H1 (cell line): ENCODE measurements at regions not wholly inside any gene's neighbourhood (a gene's known extent, or its start where the extent isn't known, plus 50 kb on each side); places are given as distances from the start of the nearest gene placed in this dataset.
"Not testable (repeated sequence)": the region's sequence is repeated elsewhere in the genome, so short reads cannot be mapped to it uniquely, and the experiment has no call there.

ENCODE experiments used
- CTCF ChIA-PET: fragments of 300-600 bp; sonication (Branson Sonifier 250); formaldehyde crosslinking; loops from one replicate; lab custom pipeline; 2021; ENCODE audit not compliant: partially characterized antibody; lab: Charles Lee
- POLR2A ChIA-PET: fragments of 300-600 bp; sonication (Branson Sonifier 250); formaldehyde crosslinking; loops from one replicate; lab custom pipeline; 2021; ENCODE audit warnings: inconsistent platforms; ENCODE audit not compliant: partially characterized antibody; lab: Charles Lee
- DNase-seq, 2 experiments: peaks; one replicate each; pipeline versions ENCODE4 v3.0.0 to v3.0.0-alpha.2; 2010 to 2022; ENCODE audit warnings: low spot score in 2 of 2, low read depth in 1 of 2, mixed read lengths in 1 of 2
- FAIRE-seq: peaks from 2 replicates; lab custom pipeline; 2011; peaks lifted over from hg19 to GRCh38; lab: Jason Lieb, UNC
- H2AFZ ChIP-seq: 2 replicates; pipeline ENCODE4 v1.8.1; 2012; ENCODE audit warnings: low read length, inconsistent platforms
- H2AK5ac ChIP-seq: 2 replicates; pipeline ENCODE4 v1.6.1; 2013; ENCODE audit warnings: low read depth, low read length
- H2BK120ac ChIP-seq: replicated peaks from 2 replicates; pipeline ENCODE3; 2013; ENCODE audit warnings: low read depth, low read length, inconsistent platforms
- H2BK12ac ChIP-seq: 2 replicates; pipeline ENCODE4 v1.6.1; 2013; ENCODE audit warnings: low read depth, low read length
- H2BK15ac ChIP-seq: 2 replicates; pipeline ENCODE4 v1.6.1; 2013; ENCODE audit warnings: low read length
- H2BK20ac ChIP-seq: 2 replicates; pipeline ENCODE4 v1.6.1; 2013; ENCODE audit warnings: low read length
- H2BK5ac ChIP-seq: 2 replicates; pipeline ENCODE4 v1.6.1; 2013; ENCODE audit warnings: low read depth, low read length
- H3K14ac ChIP-seq: 2 replicates; pipeline ENCODE4 v1.6.1; 2013; ENCODE audit warnings: inconsistent platforms; ENCODE audit not compliant: insufficient read length
- H3K18ac ChIP-seq: 2 replicates; pipeline ENCODE4 v1.6.1; 2013; ENCODE audit warnings: low read length; ENCODE audit errors: extremely low read depth
- H3K23ac ChIP-seq: 2 replicates; pipeline ENCODE4 v1.6.1; 2013; ENCODE audit warnings: inconsistent platforms; ENCODE audit not compliant: insufficient read length
- H3K23me2 ChIP-seq: 2 replicates; pipeline ENCODE4 v1.6.1; 2013; ENCODE audit warnings: low read depth, low read length
- H3K27ac ChIP-seq: 2 replicates; pipeline ENCODE4 v1.6.1; 2011; ENCODE audit warnings: low read depth, low read length, inconsistent platforms
- H3K27me3 ChIP-seq, 4 experiments: replicated peaks in 1 of 4; 1 replicate in 1 of 4; 2 replicates in 3 of 4; pipeline versions ENCODE4 v1.6.1 to v1.8.1; 2011 to 2013; ENCODE audit warnings: low read length in 3 of 4, mild to moderate bottlenecking in 3 of 4, inconsistent platforms in 2 of 4, mixed read lengths in 2 of 4, moderate library complexity in 1 of 4; ENCODE audit not compliant: control insufficient read depth in 3 of 4, insufficient read depth in 3 of 4; ENCODE audit errors: extremely low read depth in 1 of 4
- H3K36me3 ChIP-seq, 4 experiments: 2 replicates each; pipeline versions ENCODE4 v1.6.1 to v1.8.1; 2011 to 2013; ENCODE audit warnings: mild to moderate bottlenecking in 4 of 4, low read length in 3 of 4, moderate library complexity in 2 of 4, control low read depth in 1 of 4, inconsistent platforms in 1 of 4; ENCODE audit not compliant: insufficient read depth in 4 of 4, control insufficient read depth in 2 of 4
- H3K4ac ChIP-seq: replicated peaks from 2 replicates; pipeline ENCODE3; 2013; ENCODE audit warnings: low read length, low read depth, mixed read lengths, inconsistent platforms; ENCODE audit not compliant: insufficient read length
- H3K4me1 ChIP-seq, 4 experiments: replicated peaks in 1 of 4; 1 replicate in 1 of 4; 2 replicates in 3 of 4; pipeline versions ENCODE4 v1.6.1 to v1.8.1; 2011 to 2013; ENCODE audit warnings: low read length in 3 of 4, inconsistent platforms in 2 of 4, mixed read lengths in 1 of 4; ENCODE audit not compliant: insufficient read depth in 4 of 4, control insufficient read depth in 3 of 4
- H3K4me2 ChIP-seq, 2 experiments: 2 replicates each; pipeline versions ENCODE4 v1.6.1 to v1.8.1; 2011 to 2013; ENCODE audit warnings: low read depth in 2 of 2, low read length in 2 of 2, control low read depth in 1 of 2, inconsistent platforms in 1 of 2, mild to moderate bottlenecking in 1 of 2; ENCODE audit not compliant: insufficient read depth in 1 of 2
- H3K4me3 ChIP-seq, 4 experiments: fragments of 200-600, 300-600 bp in 1 of 4; sonication (generic), shearing (Covaris generic), sonication (Bioruptor Twin) in 1 of 4; 2 replicates each; pipeline versions ENCODE4 v1.5.1 to v1.8.1; 2011 to 2016; ENCODE audit warnings: low read length in 4 of 4, low read depth in 3 of 4, control low read depth in 2 of 4, inconsistent platforms in 2 of 4, mild to moderate bottlenecking in 2 of 4, mixed read lengths in 1 of 4, moderate library complexity in 1 of 4; ENCODE audit not compliant: insufficient read depth in 2 of 4; ENCODE audit errors: extremely low read depth in 1 of 4
- H3K56ac ChIP-seq: replicated peaks from 2 replicates; pipeline ENCODE3; 2013; ENCODE audit warnings: low read depth, mild to moderate bottlenecking, mixed read lengths, low read length, inconsistent platforms; ENCODE audit not compliant: insufficient read length
- H3K79me1 ChIP-seq: 2 replicates; pipeline ENCODE4 v1.6.1; 2013; ENCODE audit warnings: low read depth, low read length, control low read depth
- H3K79me2 ChIP-seq, 2 experiments: 2 replicates each; pipeline versions ENCODE4 v1.6.1 to v1.8.1; 2012 to 2013; ENCODE audit warnings: low read length in 2 of 2, mild to moderate bottlenecking in 2 of 2, inconsistent platforms in 1 of 2; ENCODE audit not compliant: insufficient read depth in 2 of 2, control insufficient read depth in 1 of 2
- H3K9ac ChIP-seq, 4 experiments: replicated peaks in 1 of 4; 1 replicate in 1 of 4; 2 replicates in 3 of 4; pipeline versions ENCODE4 v1.6.1 to v1.8.1; 2011 to 2013; ENCODE audit warnings: low read depth in 3 of 4, low read length in 3 of 4, control low read depth in 2 of 4, mild to moderate bottlenecking in 2 of 4, moderate library complexity in 2 of 4, inconsistent platforms in 1 of 4; ENCODE audit errors: extremely low read depth in 1 of 4
- H3K9me3 ChIP-seq, 2 experiments: 2 replicates each; pipeline versions ENCODE4 v1.6.1 to v1.8.1; 2012 to 2013; ENCODE audit warnings: mild to moderate bottlenecking in 2 of 2, moderate library complexity in 2 of 2, control low read depth in 1 of 2, inconsistent platforms in 1 of 2, low read depth in 1 of 2, low read length in 1 of 2, mixed read lengths in 1 of 2; ENCODE audit not compliant: insufficient read depth in 2 of 2
- H4K20me1 ChIP-seq, 2 experiments: replicated peaks in 1 of 2; 2 replicates each; pipeline versions ENCODE3 to v1.8.1; 2011 to 2013; ENCODE audit warnings: inconsistent platforms in 2 of 2, low read length in 2 of 2, mild to moderate bottlenecking in 1 of 2; ENCODE audit not compliant: insufficient read depth in 2 of 2, control insufficient read depth in 1 of 2
- H4K5ac ChIP-seq: 2 replicates; pipeline ENCODE4 v1.6.1; 2013; ENCODE audit warnings: low read length, low read depth, mixed read lengths, inconsistent platforms; ENCODE audit not compliant: insufficient read length
- H4K8ac ChIP-seq: 2 replicates; pipeline ENCODE4 v1.8.0; 2013; ENCODE audit warnings: mild to moderate bottlenecking, moderate library complexity, low read length, inconsistent platforms; ENCODE audit not compliant: insufficient read depth; ENCODE audit errors: extremely low read depth
- H4K91ac ChIP-seq: replicated peaks from 2 replicates; pipeline ENCODE3; 2013; ENCODE audit warnings: low read length, mixed read lengths, inconsistent platforms; ENCODE audit not compliant: insufficient read length
- CHD1 ChIP-seq: IDR thresholded peaks from 2 replicates; pipeline ENCODE4 v1.6.1; 2012; ENCODE audit warnings: low read depth, low read length, improper control_type of control experiment
- TAF1 ChIP-seq: IDR thresholded peaks from 2 replicates; pipeline ENCODE4 v1.6.1; 2011; ENCODE audit warnings: mild to moderate bottlenecking, low read depth, low read length
- WGBS, 2 experiments: shearing (Covaris generic) in 1 of 2; methylation state at CpG; one replicate each; pipeline versions ENCODE4 v1.1.6 to v1.1.7; 2013 to 2015; ENCODE audit warnings: low lambda C conversion rate in 2 of 2, mixed read lengths in 2 of 2, inconsistent platforms in 1 of 2, low coverage in 1 of 2, missing lambda C conversion rate in 1 of 2; ENCODE audit not compliant: insufficient replicate concordance in 2 of 2, insufficient coverage in 1 of 2, insufficient read length in 1 of 2; ENCODE audit errors: extremely low coverage in 1 of 2, missing lambda C conversion rate in 1 of 2; 5-methylcytosine and 5-hydroxymethylcytosine counted together
- TF ChIP-seq, protein P1 (sequence below): IDR thresholded peaks from 2 replicates; pipeline ENCODE4 v1.6.1; 2011; ENCODE audit warnings: low read length, improper control_type of control experiment

DNA sequence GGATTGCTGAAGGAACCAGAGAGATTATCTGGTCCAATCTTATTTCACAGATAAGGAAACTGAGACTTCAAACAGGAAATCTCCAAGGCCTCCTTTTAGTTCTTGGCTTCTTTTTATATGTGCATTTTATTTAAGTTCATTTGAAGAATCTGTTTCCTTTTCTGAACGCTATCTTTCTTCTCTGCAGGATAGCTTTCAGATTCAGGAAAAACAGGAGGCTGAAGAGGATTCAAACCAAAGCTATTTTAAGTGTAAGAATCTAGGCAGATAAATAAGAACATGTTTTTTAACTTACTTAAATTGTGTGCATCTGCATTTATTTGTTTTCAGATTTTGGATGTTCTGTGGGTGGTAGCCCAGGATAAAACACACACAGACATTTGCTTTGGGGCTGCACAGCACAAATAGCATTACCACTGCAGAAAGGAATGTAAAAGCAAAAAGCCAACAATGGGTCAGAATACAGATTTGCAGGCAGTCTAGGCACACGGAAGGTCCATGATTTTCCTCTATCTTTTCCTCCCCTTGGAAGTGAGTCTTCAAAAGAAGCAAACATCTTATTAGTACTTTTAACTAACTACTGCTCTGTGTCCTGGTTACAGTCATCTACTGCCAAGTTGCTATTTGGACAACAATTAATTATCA is 188.8 kb upstream of the TBX18 start (continued):
- TF ChIP-seq, protein P1, sequence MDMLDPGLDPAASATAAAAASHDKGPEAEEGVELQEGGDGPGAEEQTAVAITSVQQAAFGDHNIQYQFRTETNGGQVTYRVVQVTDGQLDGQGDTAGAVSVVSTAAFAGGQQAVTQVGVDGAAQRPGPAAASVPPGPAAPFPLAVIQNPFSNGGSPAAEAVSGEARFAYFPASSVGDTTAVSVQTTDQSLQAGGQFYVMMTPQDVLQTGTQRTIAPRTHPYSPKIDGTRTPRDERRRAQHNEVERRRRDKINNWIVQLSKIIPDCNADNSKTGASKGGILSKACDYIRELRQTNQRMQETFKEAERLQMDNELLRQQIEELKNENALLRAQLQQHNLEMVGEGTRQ, result no peak
- no peak for TF ChIP-seq CHD1
- TF ChIP-seq TAF1, result no peak

DNA sequence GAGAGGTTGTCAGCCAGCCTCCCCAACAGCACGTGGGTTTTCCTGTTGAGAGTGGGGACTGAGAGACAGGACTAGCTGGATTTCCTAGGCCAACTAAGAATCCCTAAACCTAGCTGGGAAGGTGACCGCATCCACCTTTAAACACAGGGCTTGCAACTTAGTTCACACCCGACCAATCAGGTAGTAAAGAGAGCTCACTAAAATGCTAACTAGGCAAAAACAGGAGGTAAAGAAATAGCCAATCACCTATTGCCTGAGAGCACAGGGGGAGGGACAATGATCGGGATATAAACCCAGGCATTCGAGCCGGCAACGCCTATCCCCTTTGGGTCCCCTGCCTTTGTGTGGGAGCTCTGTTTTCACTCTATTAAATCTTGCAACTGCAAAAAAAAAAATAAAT is 180.5 kb upstream of the TBX18 start:
- H3K4ac ChIP-seq, H2AK5ac ChIP-seq, H4K91ac ChIP-seq, H3K27me3 ChIP-seq, H3K18ac ChIP-seq, H2BK12ac ChIP-seq, H3K9ac ChIP-seq, H2BK5ac ChIP-seq, FAIRE-seq, DNase-seq, H3K23ac ChIP-seq, H2BK15ac ChIP-seq, H3K79me1 ChIP-seq, H3K79me2 ChIP-seq, H3K14ac ChIP-seq, H3K4me1 ChIP-seq, H3K23me2 ChIP-seq, H4K20me1 ChIP-seq, H4K8ac ChIP-seq, H3K27ac ChIP-seq, H3K9me3 ChIP-seq, H3K36me3 ChIP-seq, H3K4me3 ChIP-seq, H2AFZ ChIP-seq, H3K4me2 ChIP-seq, H3K56ac ChIP-seq, H2BK20ac ChIP-seq, H2BK120ac ChIP-seq, H4K5ac ChIP-seq, POLR2A ChIA-PET: not testable (repeated sequence)
- 89% methylated on average over 7 of the region's 7 CpGs; no CpG with 5 or more reads in 1 of the 2 experiments for WGBS, 2 experiments
- CTCF ChIA-PET, result interaction anchor here (0.6 kb wide), 1 partner anchor 358 kb away, joined by 3 read pairs; no protein-coding TSS in a partner anchor
